ENCODE measurements at regions not wholly inside any gene's neighbourhood (a gene's known extent, or its start where the extent isn't known, plus 50 kb on each side); places are given as distances from the start of the nearest gene placed in this dataset.

DNA sequence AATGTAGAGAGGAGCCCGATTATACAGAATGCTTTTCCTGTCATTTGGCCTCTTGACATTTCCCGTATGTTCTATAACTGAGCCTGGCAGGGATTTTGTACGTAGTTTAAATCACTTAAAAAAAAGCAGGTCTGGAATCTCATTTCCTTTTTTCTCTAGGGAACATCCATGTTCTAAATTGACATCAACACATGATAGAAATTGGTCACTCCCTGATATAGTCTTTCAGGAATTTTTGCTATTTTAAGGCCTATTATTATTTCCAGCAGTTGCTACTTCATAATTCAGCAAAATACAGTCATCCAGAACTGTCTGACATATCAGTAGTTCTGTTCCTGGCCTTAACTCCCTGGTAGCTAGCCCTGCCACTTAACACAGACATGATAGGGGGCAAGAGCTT lies 565.7 kb upstream of the ZEB2 start:
- H3K27ac ChIP-seq = no peak overlapping the region
- intact Hi-C loops (cut with DNase I) = no loop called here
- 83 to 85% methylated on average over 3 of the region's 3 CpGs for WGBS, 2 donors

GRCh38 chr2:145080426-145080825 lies 560.5 kb upstream of the ZEB2 start:
- Histone ChIP-seq H3K27ac (no peak overlapping the region), H3K36me3 (no peaks in the 10 kb centered on the region), H3K4me3 (no peak overlapping the region), H3K27me3 (no peaks in the 10 kb centered on the region), H3K9me3 (no peaks in the 10 kb centered on the region), H3K4me1 (no peaks in the 10 kb centered on the region)
- 31 to 68% methylated on average over 1 of the region's 1 CpG for WGBS, 2 donors
- no peak for DNase-seq
- TF ChIP-seq POLR2A (IDR thresholded peaks at IDR 0.05) (no peak), POLR2AphosphoS5 (IDR thresholded peaks at IDR 0.05) (no peak), EP300 (IDR thresholded peaks at IDR 0.05) (no peak)
- TF ChIP-seq, protein P1, sequence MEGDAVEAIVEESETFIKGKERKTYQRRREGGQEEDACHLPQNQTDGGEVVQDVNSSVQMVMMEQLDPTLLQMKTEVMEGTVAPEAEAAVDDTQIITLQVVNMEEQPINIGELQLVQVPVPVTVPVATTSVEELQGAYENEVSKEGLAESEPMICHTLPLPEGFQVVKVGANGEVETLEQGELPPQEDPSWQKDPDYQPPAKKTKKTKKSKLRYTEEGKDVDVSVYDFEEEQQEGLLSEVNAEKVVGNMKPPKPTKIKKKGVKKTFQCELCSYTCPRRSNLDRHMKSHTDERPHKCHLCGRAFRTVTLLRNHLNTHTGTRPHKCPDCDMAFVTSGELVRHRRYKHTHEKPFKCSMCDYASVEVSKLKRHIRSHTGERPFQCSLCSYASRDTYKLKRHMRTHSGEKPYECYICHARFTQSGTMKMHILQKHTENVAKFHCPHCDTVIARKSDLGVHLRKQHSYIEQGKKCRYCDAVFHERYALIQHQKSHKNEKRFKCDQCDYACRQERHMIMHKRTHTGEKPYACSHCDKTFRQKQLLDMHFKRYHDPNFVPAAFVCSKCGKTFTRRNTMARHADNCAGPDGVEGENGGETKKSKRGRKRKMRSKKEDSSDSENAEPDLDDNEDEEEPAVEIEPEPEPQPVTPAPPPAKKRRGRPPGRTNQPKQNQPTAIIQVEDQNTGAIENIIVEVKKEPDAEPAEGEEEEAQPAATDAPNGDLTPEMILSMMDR (IDR thresholded peaks at IDR 0.05) = no peak
- intact Hi-C loops (cut with DNase I) = no loop called here

More for the DNA sequence above, 565.7 kb upstream of the ZEB2 start:
- H3K36me3 ChIP-seq = no peaks in the 10 kb centered on the region
- H3K9me3 ChIP-seq = no peaks in the 10 kb centered on the region
- no peak overlapping the region for H3K4me3 ChIP-seq
- no peak for TF ChIP-seq POLR2AphosphoS5 (IDR thresholded peaks at IDR 0.05)
- no peak for TF ChIP-seq EP300 (IDR thresholded peaks at IDR 0.05)
- TF ChIP-seq, protein P1 (IDR thresholded peaks at IDR 0.05) = no peak
- TF ChIP-seq POLR2A (IDR thresholded peaks at IDR 0.05) = no peak
- no peak for DNase-seq
- H3K27me3 ChIP-seq = no peaks in the 10 kb centered on the region
- no peaks in the 10 kb centered on the region for H3K4me1 ChIP-seq

GRCh38 chr2:145079641-145080040 lies 559.7 kb upstream of the ZEB2 start:
- 93 to 94% methylated on average over 1 of the region's 1 CpG for WGBS, 2 donors
- no peaks in the 10 kb centered on the region for H3K27me3 ChIP-seq
- no peaks in the 10 kb centered on the region for H3K36me3 ChIP-seq
- TF ChIP-seq, protein P1 (IDR thresholded peaks at IDR 0.05) = no peak
- TF ChIP-seq POLR2A (IDR thresholded peaks at IDR 0.05) (no peak), EP300 (IDR thresholded peaks at IDR 0.05) (no peak)
- H3K9me3 ChIP-seq = no peaks in the 10 kb centered on the region
- no peak for DNase-seq
- no peaks in the 10 kb centered on the region for H3K4me1 ChIP-seq
- no peak overlapping the region for H3K4me3 ChIP-seq
- intact Hi-C loops (cut with DNase I) = no loop called here
- no peak overlapping the region for H3K27ac ChIP-seq

DNA sequence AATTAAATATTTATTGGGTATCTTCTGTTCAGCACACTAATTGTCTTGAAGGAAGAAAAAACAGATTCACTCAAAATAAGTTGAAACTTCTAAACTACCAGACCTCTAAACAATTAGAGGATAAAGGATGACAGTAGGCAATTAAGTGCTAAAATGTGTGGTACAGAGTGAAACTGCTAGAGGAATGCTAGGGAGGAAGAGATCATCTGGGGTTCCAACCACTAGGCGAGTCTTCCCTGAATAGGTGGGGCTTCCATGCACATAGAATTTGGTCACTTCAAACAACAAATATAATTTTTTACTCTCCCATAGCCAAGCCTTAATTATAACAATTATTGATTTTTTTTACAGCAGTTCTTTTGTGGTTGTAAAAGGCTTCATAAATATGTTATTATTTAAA lies 559.0 kb upstream of the ZEB2 start:
- Histone ChIP-seq H3K4me3 (no peak overlapping the region), H3K4me1 (no peaks in the 10 kb centered on the region), H3K27ac (no peak overlapping the region), H3K27me3 (no peaks in the 10 kb centered on the region), H3K36me3 (no peaks in the 10 kb centered on the region), H3K9me3 (no peaks in the 10 kb centered on the region)
- intact Hi-C loops (cut with DNase I) = no loop called here
- no peak for DNase-seq
- TF ChIP-seq POLR2A (IDR thresholded peaks at IDR 0.05) = no peak
- TF ChIP-seq POLR2AphosphoS5 (IDR thresholded peaks at IDR 0.05) = no peak
- no peak for TF ChIP-seq EP300 (IDR thresholded peaks at IDR 0.05)
- TF ChIP-seq, protein P1 (IDR thresholded peaks at IDR 0.05) = no peak
- 84 to 88% methylated on average over 1 of the region's 1 CpG for WGBS, 2 donors

GRCh38 chr2:145076085-145076484 lies 556.2 kb upstream of the ZEB2 start:
- Histone ChIP-seq H3K4me3 (no peak overlapping the region), H3K27ac (no peak overlapping the region), H3K27me3 (no peaks in the 10 kb centered on the region), H3K36me3 (no peaks in the 10 kb centered on the region), H3K4me1 (no peaks in the 10 kb centered on the region), H3K9me3 (no peaks in the 10 kb centered on the region)
- TF ChIP-seq EP300 (IDR thresholded peaks at IDR 0.05) = no peak
- WGBS, 2 donors = 28 to 62% methylated on average over 1 of the region's 1 CpG
- intact Hi-C loops (cut with DNase I) = no loop called here
- DNase-seq = no peak

All from sigmoid colon (tissue), 6 donors.